HEK293 (cell line): ENCODE measurements at regions not wholly inside any gene's neighbourhood (a gene's known extent, or its start where the extent isn't known, plus 50 kb on each side); places are given as distances from the start of the nearest gene placed in this dataset.

Experiments
- CTCF ChIA-PET: fragments of 350-600 bp; formaldehyde crosslinking; extraction: SDS; loops from one replicate; lab custom pipeline; 2021; ENCODE audit warnings: antibody characterized with exemption; lab: Yijun Ruan, JAX
- POLR2A ChIA-PET: fragments of 300-600 bp; formaldehyde crosslinking; extraction: SDS; loops from one replicate; lab custom pipeline; 2020; ENCODE audit warnings: antibody characterized with exemption, inconsistent platforms; lab: Yijun Ruan, JAX
- H3K27ac ChIP-seq: fragments of 200-500 bp; sonication (Bioruptor generic); 2 replicates; pipeline ENCODE4 v1.5.1; 2014; ENCODE audit warnings: low read depth, low read length, control low read depth, inconsistent platforms; ENCODE audit errors: extremely low read depth
- H3K36me3 ChIP-seq, 2 experiments: fragments of 200-500 bp in 1 of 2; sonication (Bioruptor generic) in 1 of 2; 1 replicate in 1 of 2; 2 replicates in 1 of 2; pipeline ENCODE4 v1.5.1; 2014 to 2017; ENCODE audit warnings: inconsistent platforms in 2 of 2, low read length in 2 of 2; ENCODE audit not compliant: control insufficient read depth in 2 of 2, insufficient read depth in 1 of 2
- H3K4me1 ChIP-seq: fragments of 200-500 bp; sonication (Bioruptor generic); 2 replicates; pipeline ENCODE4 v1.5.1; 2014; ENCODE audit warnings: mild to moderate bottlenecking, low read length, inconsistent platforms; ENCODE audit not compliant: control insufficient read depth, insufficient read depth
- H3K4me3 ChIP-seq: 2 replicates; pipeline ENCODE4 v1.5.1; 2011; ENCODE audit warnings: low read depth, mild to moderate bottlenecking, control low read depth, low read length, moderate library complexity
- H3K9me3 ChIP-seq: fragments of 200-500 bp; sonication (Bioruptor generic); 2 replicates; pipeline ENCODE4 v1.5.1; 2014; ENCODE audit warnings: low read depth, low read length, inconsistent platforms; ENCODE audit not compliant: control insufficient read depth, insufficient read depth
- HOXD13 ChIP-seq: sonication (generic); formaldehyde crosslinking; IDR thresholded peaks from 2 replicates; pipeline ENCODE4 v1.8.0; 2022; ENCODE audit warnings: missing genetic modification reagents, borderline replicate concordance
- MZF1 ChIP-seq: fragments of 450-650 bp; formaldehyde crosslinking; IDR thresholded peaks from 2 replicates; pipeline ENCODE4 v1.5.1; 2017; ENCODE audit warnings: missing biosample characterization, missing genetic modification characterization, borderline replicate concordance
- PRDM1 ChIP-seq: fragments of 450-650 bp; formaldehyde crosslinking; IDR thresholded peaks from 2 replicates; pipeline ENCODE4; 2016; ENCODE audit warnings: missing biosample characterization, missing genetic modification characterization
- PRDM10 ChIP-seq: fragments of 450-650 bp; formaldehyde crosslinking; IDR thresholded peaks from 2 replicates; pipeline ENCODE4 v1.5.1; 2016; ENCODE audit warnings: missing biosample characterization, missing genetic modification characterization
- PRDM6 ChIP-seq: fragments of 450-650 bp; formaldehyde crosslinking; IDR thresholded peaks from 2 replicates; pipeline ENCODE4 v1.5.1; 2017; ENCODE audit warnings: missing biosample characterization, missing genetic modification characterization
- ZBTB1 ChIP-seq: fragments of 450-650 bp; formaldehyde crosslinking; IDR thresholded peaks from 2 replicates; pipeline ENCODE4 v1.5.1; 2016; ENCODE audit warnings: missing biosample characterization, missing genetic modification characterization
- ZEB2 ChIP-seq: fragments of 450-650 bp; formaldehyde crosslinking; IDR thresholded peaks from 2 replicates; pipeline ENCODE4 v1.5.1; 2016; ENCODE audit warnings: missing biosample characterization, missing genetic modification characterization
- ZFHX2 ChIP-seq: fragments of 450-650 bp; formaldehyde crosslinking; conservative IDR thresholded peaks from 2 replicates; pipeline ENCODE4 v1.5.1; 2016; ENCODE audit warnings: missing biosample characterization, missing genetic modification characterization
- ZNF133 ChIP-seq: fragments of 450-650 bp; formaldehyde crosslinking; IDR thresholded peaks from 2 replicates; pipeline ENCODE4 v1.5.1; 2016; ENCODE audit warnings: missing biosample characterization, missing genetic modification characterization
- ZNF202 ChIP-seq: fragments of 450-650 bp; formaldehyde crosslinking; IDR thresholded peaks from 2 replicates; pipeline ENCODE4 v1.5.1; 2016; ENCODE audit warnings: missing biosample characterization, missing genetic modification characterization, borderline replicate concordance
- ZNF26 ChIP-seq: fragments of 450-650 bp; formaldehyde crosslinking; IDR thresholded peaks from 2 replicates; pipeline ENCODE4 v1.5.1; 2016; ENCODE audit warnings: missing biosample characterization, missing genetic modification characterization
- ZNF274 ChIP-seq, 2 experiments: fragments of 200-500 bp in 1 of 2; fragments of 450-650 bp in 1 of 2; sonication (Bioruptor generic) in 1 of 2; formaldehyde crosslinking in 1 of 2; IDR thresholded peaks; 2 replicates each; pipeline versions ENCODE4 v1.5.1 to v1.6.1; 2014 to 2016; ENCODE audit warnings: borderline replicate concordance in 1 of 2, inconsistent platforms in 1 of 2, low read length in 1 of 2, missing biosample characterization in 1 of 2, missing genetic modification characterization in 1 of 2
- ZNF350 ChIP-seq: fragments of 450-650 bp; formaldehyde crosslinking; IDR thresholded peaks from 2 replicates; pipeline ENCODE4 v1.5.0; 2017; ENCODE audit warnings: missing biosample characterization, mild to moderate bottlenecking, missing genetic modification characterization
- ZNF433 ChIP-seq: fragments of 450-650 bp; formaldehyde crosslinking; IDR thresholded peaks from 2 replicates; pipeline ENCODE4 v1.5.1; 2016; ENCODE audit warnings: missing biosample characterization, missing genetic modification characterization, low read depth
- ZNF510 ChIP-seq: fragments of 450-650 bp; formaldehyde crosslinking; IDR thresholded peaks from 2 replicates; pipeline ENCODE4 v1.5.1; 2018; ENCODE audit warnings: mild to moderate bottlenecking, missing genetic modification characterization, missing biosample characterization; ENCODE audit not compliant: insufficient replicate concordance
- ZNF518A ChIP-seq: fragments of 450-650 bp; formaldehyde crosslinking; conservative IDR thresholded peaks from 2 replicates; pipeline ENCODE4 v1.5.1; 2016; ENCODE audit warnings: low read depth, missing biosample characterization, missing genetic modification characterization
- ZNF629 ChIP-seq: fragments of 450-650 bp; formaldehyde crosslinking; IDR thresholded peaks from 2 replicates; pipeline ENCODE4 v1.5.1; 2017; ENCODE audit warnings: missing biosample characterization, missing genetic modification characterization
- ZNF658 ChIP-seq: fragments of 450-650 bp; formaldehyde crosslinking; IDR thresholded peaks from 2 replicates; pipeline ENCODE4; 2016; ENCODE audit warnings: missing biosample characterization, missing genetic modification characterization
- ZNF707 ChIP-seq: fragments of 450-650 bp; formaldehyde crosslinking; IDR thresholded peaks from 2 replicates; pipeline ENCODE4 v1.5.1; 2016; ENCODE audit warnings: missing biosample characterization, missing genetic modification characterization
- ZNF776 ChIP-seq: fragments of 450-650 bp; formaldehyde crosslinking; IDR thresholded peaks from 2 replicates; pipeline ENCODE4 v1.5.0; 2017; ENCODE audit warnings: missing biosample characterization, missing genetic modification characterization, borderline replicate concordance
- ZSCAN4 ChIP-seq: fragments of 450-650 bp; formaldehyde crosslinking; IDR thresholded peaks from 2 replicates; pipeline ENCODE4 v1.5.1; 2017; ENCODE audit warnings: missing biosample characterization, missing genetic modification characterization

- CTCF ChIA-PET, result interaction anchor here (0.6 kb wide), 1 partner anchor 46 kb away, joined by 3 read pairs; no protein-coding TSS in a partner anchor
- H3K4me3 ChIP-seq, result no peak overlapping the region
- no peaks in the 10 kb centered on the region for H3K36me3 ChIP-seq
- no peaks in the 10 kb centered on the region for H3K4me1 ChIP-seq
- TF ChIP-seq ZNF202, result peak; percentile 21; the same call in 1 of the 2 replicates
- TF ChIP-seq ZNF510, result no peak
- peak; percentile 56 for TF ChIP-seq ZSCAN4 (tag by site-specific recombination)
- TF ChIP-seq PRDM1 (tag by site-specific recombination), result no peak
- TF ChIP-seq ZNF629, result no peak
- TF ChIP-seq ZNF26 (tag by site-specific recombination), result no peak
- peak; percentile 25; the same call in 1 of the 2 replicates for TF ChIP-seq ZFHX2 (tag by site-specific recombination)
- TF ChIP-seq, all 188 proteins: peak for 3
- H3K9me3 ChIP-seq, result no peaks in the 10 kb centered on the region
- no peak overlapping the region for H3K27ac ChIP-seq
- POLR2A ChIA-PET, result no interaction called here
Observed at GRCh38 chr1:239706245-239706892, 320.0 kb downstream of the CHRM3 start.

- Histone ChIP-seq H3K4me3 (no peak overlapping the region), H3K36me3 (no peaks in the 10 kb centered on the region), H3K27ac (no peak overlapping the region), H3K4me1 (no peaks in the 10 kb centered on the region), H3K9me3 (no peaks in the 10 kb centered on the region)
- TF ChIP-seq ZNF776 (no peak), ZBTB1 (tag by site-specific recombination) (no peak), PRDM6 (tag by site-specific recombination) (no peak), ZNF707 (tag by site-specific recombination) (no peak), ZNF658 (no peak), MZF1 (tag by site-specific recombination) (no peak), ZNF433 (tag by site-specific recombination) (no peak), ZNF350 (tag by site-specific recombination) (no peak), ZEB2 (no peak), PRDM10 (no peak), ZNF274 (IDR thresholded peaks at IDR 0.05; ENCODE audit: low read length) (no peak), ZNF274 (tag by site-specific recombination; IDR thresholded peaks at IDR 0.05; ENCODE audit: borderline replicate concordance) (no peak), ZNF133 (tag by site-specific recombination) (no peak), ZNF518A (tag by site-specific recombination) (no peak), HOXD13 (CRISPR knock-in tag) (no peak)
- CTCF ChIA-PET, result no interaction called here
- POLR2A ChIA-PET, result no interaction called here
Observed at GRCh38 chr1:239707615-239708014, 321.2 kb downstream of the CHRM3 start.
